ENCODE measurements at regions not wholly inside any gene's neighbourhood (a gene's known extent, or its start where the extent isn't known, plus 50 kb on each side); places are given as distances from the start of the nearest gene placed in this dataset.

DNA sequence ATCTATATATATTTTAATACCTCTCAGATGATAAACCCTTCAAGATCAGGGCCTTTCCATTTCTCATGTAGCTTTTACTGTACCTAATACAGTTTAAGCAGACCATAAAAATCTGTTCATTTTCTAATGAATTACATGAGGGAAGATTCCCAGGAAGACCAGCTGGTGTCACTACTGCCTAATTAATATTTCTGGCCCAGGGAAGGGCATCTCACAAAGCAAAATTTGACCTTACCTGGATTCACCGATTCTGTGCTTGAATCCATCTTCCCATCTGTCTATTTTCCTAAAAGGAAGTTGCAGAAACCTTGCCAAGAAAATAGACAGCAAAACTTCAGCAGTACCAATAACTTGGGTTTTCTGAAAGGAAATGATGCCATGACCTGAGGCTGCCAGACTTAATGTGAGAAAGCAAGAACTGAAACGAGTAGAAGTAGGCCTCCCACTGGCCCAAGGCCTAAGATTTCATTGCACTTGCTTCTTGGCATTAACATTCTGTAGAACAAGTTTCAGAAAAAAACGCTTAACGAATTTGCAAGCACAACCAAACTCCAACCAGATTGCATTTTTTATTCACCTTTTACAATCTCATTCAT is 83.0 kb upstream of the GLIS3 start:
- Histone ChIP-seq H2BK120ac (ENCODE audit: low read depth, low read length) (no peak overlapping the region), H2AFZ (replicated peaks; ENCODE audit: low read length, poor library complexity) (no peak overlapping the region), H2AK5ac (ENCODE audit: low read depth, low read length) (no peak overlapping the region), H4K20me1 (ENCODE audit: insufficient read depth, low read length) (no peaks in the 10 kb centered on the region), H3K4ac (ENCODE audit: low read depth, low read length) (no peak overlapping the region), H3K9me1 (ENCODE audit: insufficient read depth, low read length) (no peaks in the 10 kb centered on the region), H2BK5ac (ENCODE audit: low read depth, low read length, poor library complexity, severe bottlenecking) (no peak overlapping the region), H3K79me1 (ENCODE audit: low read depth in 1 of 2, low read length in 2 of 2) (no peaks in the 10 kb centered on the region), H2BK15ac (ENCODE audit: low read depth, low read length) (no peak overlapping the region), H3K23ac (ENCODE audit: low read depth, low read length) (no peak overlapping the region), H3K9ac (ENCODE audit: low read depth, low read length) (no peak overlapping the region), H3K56ac (ENCODE audit: extremely low read depth, insufficient read depth, low read length) (no peak overlapping the region), H2AK9ac (replicated peaks; ENCODE audit: low read depth, low read length, poor library complexity) (no peak overlapping the region), H4K5ac (ENCODE audit: low read depth, low read length) (no peak overlapping the region), H3K4me2 (ENCODE audit: low read depth, low read length) (no peak overlapping the region), H4K8ac (ENCODE audit: low read depth in 2 of 2, low read length in 2 of 2) (no peak overlapping the region), H3K18ac (ENCODE audit: low read depth, low read length) (no peak overlapping the region), H3K27me3 (ENCODE audit: control insufficient read depth, insufficient read depth, low read length) (peaks cover 19% of the 10 kb centered on the region), H3K14ac (replicated peaks; ENCODE audit: low read depth, low read length) (no peak overlapping the region), H3K4me1 (ENCODE audit: control insufficient read depth, insufficient read depth, low read length) (no peaks in the 10 kb centered on the region), H3K27ac (ENCODE audit: insufficient read depth, low read length) (no peak overlapping the region), H3K9me3 (ENCODE audit: control insufficient read depth, insufficient read depth, low read length) (no peaks in the 10 kb centered on the region), H3K36me3 (ENCODE audit: control insufficient read depth, insufficient read depth, low read length) (no peaks in the 10 kb centered on the region), H4K91ac (ENCODE audit: insufficient read depth, low read depth, low read length) (no peak overlapping the region), H2BK20ac (ENCODE audit: low read depth, low read length) (no peak overlapping the region), H3K4me3 (ENCODE audit: insufficient read depth, low read depth, low read length) (no peak overlapping the region)
- intact Hi-C loops (cut with micrococcal nuclease) (loop anchor here (1.0 to 10.0 kb wide), 5 partner anchors 257 to 605 kb away; partner anchors contain the start of gene AK3), in situ Hi-C loops (cut with MboI; ENCODE audit: low sequenced_read_pairs) (loop anchor here (25.0 kb wide), 1 partner anchor 1204 kb away; no protein-coding TSS in a partner anchor), dilution Hi-C loops (cut with HindIII; ENCODE audit: low sequenced_read_pairs, unreplicated experiment) (no loop called here)
- CTCF ChIA-PET = interaction anchor here (1.1 kb wide), 1 partner anchor 258 kb away, joined by 3 read pairs; no protein-coding TSS in a partner anchor
- no TSS peak for BruUV-seq (replicated peaks)
- DNase-seq = peak; percentile 23
- POLR2A ChIA-PET (ENCODE audit: unreplicated experiment) = no interaction called here
- TF ChIP-seq CHD1 (IDR thresholded peaks at IDR 0.05; ENCODE audit: low read depth, low read length) (no peak), FOS (IDR thresholded peaks at IDR 0.05; ENCODE audit: low read depth, low read length) (no peak), RAD21 (IDR thresholded peaks at IDR 0.05; ENCODE audit: low read length) (peak; percentile 70), SMC3 (IDR thresholded peaks at IDR 0.05; ENCODE audit: low read depth, low read length) (peak; percentile 67)
- TF ChIP-seq, protein P1, sequence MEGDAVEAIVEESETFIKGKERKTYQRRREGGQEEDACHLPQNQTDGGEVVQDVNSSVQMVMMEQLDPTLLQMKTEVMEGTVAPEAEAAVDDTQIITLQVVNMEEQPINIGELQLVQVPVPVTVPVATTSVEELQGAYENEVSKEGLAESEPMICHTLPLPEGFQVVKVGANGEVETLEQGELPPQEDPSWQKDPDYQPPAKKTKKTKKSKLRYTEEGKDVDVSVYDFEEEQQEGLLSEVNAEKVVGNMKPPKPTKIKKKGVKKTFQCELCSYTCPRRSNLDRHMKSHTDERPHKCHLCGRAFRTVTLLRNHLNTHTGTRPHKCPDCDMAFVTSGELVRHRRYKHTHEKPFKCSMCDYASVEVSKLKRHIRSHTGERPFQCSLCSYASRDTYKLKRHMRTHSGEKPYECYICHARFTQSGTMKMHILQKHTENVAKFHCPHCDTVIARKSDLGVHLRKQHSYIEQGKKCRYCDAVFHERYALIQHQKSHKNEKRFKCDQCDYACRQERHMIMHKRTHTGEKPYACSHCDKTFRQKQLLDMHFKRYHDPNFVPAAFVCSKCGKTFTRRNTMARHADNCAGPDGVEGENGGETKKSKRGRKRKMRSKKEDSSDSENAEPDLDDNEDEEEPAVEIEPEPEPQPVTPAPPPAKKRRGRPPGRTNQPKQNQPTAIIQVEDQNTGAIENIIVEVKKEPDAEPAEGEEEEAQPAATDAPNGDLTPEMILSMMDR (conservative IDR thresholded peaks at IDR 0.05; ENCODE audit: low read depth, low read length) = peak; percentile 67
- ATAC-seq (ENCODE audit: low read depth) = peak; percentile 64; the same call in 1 of the 2 replicates
- WGBS, 2 experiments (ENCODE audit: extremely low coverage in 2 of 2, insufficient read length in 1 of 2) = 58% methylated on average over 2 of the region's 4 CpGs; no CpG with 5 or more reads in 1 of the 2 experiments

All from IMR-90 (cell line).